SJSA1 (cell line): ENCODE measurements at regions not wholly inside any gene's neighbourhood (a gene's known extent, or its start where the extent isn't known, plus 50 kb on each side); places are given as distances from the start of the nearest gene placed in this dataset.

Experiments used
- DNase-seq, 2 experiments: peaks; one replicate each; pipeline ENCODE4 v3.0.0-alpha.2; 2015 to 2020; ENCODE audit warnings: low spot score in 2 of 2, low read depth in 1 of 2
- H3K27ac ChIP-seq: fragments of 250-450 bp; sonication (Bioruptor Pico); 2 replicates; pipeline ENCODE4 v1.5.1; 2020; ENCODE audit warnings: mild to moderate bottlenecking, moderate library complexity
- H3K27me3 ChIP-seq: fragments of 250-450 bp; sonication (Bioruptor Pico); replicated peaks from 2 replicates; pipeline ENCODE4 v1.5.1; 2020; ENCODE audit warnings: mild to moderate bottlenecking, moderate library complexity
- H3K36me3 ChIP-seq: fragments of 250-450 bp; sonication (Bioruptor Pico); 2 replicates; pipeline ENCODE4 v1.5.1; 2020; ENCODE audit warnings: mild to moderate bottlenecking
- H3K4me1 ChIP-seq: fragments of 250-450 bp; sonication (Bioruptor Pico); replicated peaks from 2 replicates; pipeline ENCODE4 v1.6.1; 2021; ENCODE audit warnings: mild to moderate bottlenecking
- H3K4me3 ChIP-seq: fragments of 250-450 bp; sonication (Bioruptor Pico); 2 replicates; pipeline ENCODE4 v1.5.1; 2020; ENCODE audit warnings: mild to moderate bottlenecking
- H3K9me3 ChIP-seq: fragments of 250-450 bp; sonication (Bioruptor Pico); replicated peaks from 2 replicates; pipeline ENCODE4 v1.5.1; 2020; ENCODE audit warnings: mild to moderate bottlenecking

DNA sequence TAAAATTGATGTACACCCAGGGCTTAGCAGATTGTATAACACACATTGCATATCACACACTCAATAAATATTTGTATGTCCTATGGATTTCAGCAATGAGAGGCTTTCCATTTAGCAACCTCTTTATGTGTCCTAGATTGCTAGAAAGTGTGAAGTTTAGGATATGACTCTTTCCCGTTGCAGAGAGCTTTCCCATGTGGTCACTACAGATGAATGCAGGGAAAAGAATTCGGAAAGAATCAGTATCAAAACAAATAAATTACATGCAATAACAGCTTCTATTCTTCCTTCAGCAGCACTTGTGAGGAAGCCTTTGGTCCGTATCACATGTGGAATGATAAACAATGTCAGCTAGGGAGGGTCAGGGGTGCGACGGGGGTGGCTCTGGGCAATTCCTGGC, 870.1 kb downstream of the C6orf118 start:
- no peaks in the 10 kb centered on the region for H3K4me1 ChIP-seq
- H3K27me3 ChIP-seq, result no peaks in the 10 kb centered on the region
- H3K4me3 ChIP-seq, result no peak overlapping the region
- 0 out of 2 replicates have a peak, but pooled peaks cover 4% of the 10 kb centered on the region for H3K9me3 ChIP-seq
- DNase-seq, result no peak
- H3K27ac ChIP-seq, result no peak overlapping the region
- no peaks in the 10 kb centered on the region for H3K36me3 ChIP-seq

DNA sequence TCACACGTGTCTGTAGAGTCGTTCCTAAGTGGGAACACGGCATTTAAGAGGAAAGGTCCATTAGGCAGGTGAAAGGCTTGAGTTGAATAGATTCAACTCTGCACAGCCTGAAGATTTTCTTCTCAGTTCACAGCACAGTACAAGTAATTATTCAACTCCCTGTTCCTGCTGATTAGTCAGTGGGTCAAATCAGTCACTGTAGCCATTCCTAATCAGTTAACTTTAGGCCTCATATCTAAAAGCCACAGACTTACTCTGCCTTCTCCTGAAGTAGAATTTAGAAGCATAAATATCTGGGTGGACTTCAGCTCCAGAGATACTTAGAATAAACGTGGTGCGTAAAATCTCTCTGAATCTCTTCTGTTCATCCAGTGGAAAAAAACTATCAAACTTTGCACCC, 872.4 kb downstream of the C6orf118 start:
- H3K9me3 ChIP-seq, result no peaks in the 10 kb centered on the region
- H3K27me3 ChIP-seq, result no peaks in the 10 kb centered on the region
- no peaks in the 10 kb centered on the region for H3K4me1 ChIP-seq
- H3K27ac ChIP-seq, result no peak overlapping the region
- DNase-seq, result no peak
- H3K4me3 ChIP-seq, result no peak overlapping the region
- H3K36me3 ChIP-seq, result no peaks in the 10 kb centered on the region

DNA sequence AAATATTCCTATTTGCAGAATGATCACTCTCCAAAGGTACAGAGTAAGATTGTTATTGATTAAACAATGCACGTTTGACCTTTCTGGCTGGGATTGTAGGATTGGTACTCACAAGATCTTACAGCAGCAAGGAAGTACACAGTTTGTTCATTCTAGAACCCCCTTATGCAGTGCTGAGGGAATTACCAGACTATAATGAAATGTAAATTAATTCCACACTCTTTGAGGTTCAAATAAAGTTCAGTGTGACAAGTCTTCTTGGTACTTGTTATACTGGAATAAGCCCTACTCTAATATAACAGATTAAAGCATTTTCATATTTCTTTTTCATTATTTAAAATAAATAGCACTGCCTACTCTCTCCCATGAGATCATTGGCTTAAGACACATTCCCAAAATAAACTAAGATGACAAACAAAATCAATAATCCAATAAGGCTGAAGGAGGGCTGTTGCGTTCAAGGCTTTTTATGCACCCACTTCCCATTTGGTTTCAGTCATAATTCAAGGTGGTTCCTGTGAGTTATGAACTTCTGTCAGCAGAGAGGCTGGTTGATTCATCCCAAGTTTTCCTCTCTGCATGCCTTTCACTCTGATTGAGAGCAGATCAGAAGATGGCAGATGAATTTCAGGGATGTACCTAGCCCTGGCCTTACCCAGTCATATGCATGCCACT, 881.5 kb downstream of the C6orf118 start:
- no peaks in the 10 kb centered on the region for H3K9me3 ChIP-seq
- no peak for DNase-seq
- H3K4me1 ChIP-seq, result no peaks in the 10 kb centered on the region
- H3K27me3 ChIP-seq, result no peaks in the 10 kb centered on the region
- no peak overlapping the region for H3K27ac ChIP-seq
- no peak overlapping the region for H3K4me3 ChIP-seq
- H3K36me3 ChIP-seq, result no peaks in the 10 kb centered on the region

DNA sequence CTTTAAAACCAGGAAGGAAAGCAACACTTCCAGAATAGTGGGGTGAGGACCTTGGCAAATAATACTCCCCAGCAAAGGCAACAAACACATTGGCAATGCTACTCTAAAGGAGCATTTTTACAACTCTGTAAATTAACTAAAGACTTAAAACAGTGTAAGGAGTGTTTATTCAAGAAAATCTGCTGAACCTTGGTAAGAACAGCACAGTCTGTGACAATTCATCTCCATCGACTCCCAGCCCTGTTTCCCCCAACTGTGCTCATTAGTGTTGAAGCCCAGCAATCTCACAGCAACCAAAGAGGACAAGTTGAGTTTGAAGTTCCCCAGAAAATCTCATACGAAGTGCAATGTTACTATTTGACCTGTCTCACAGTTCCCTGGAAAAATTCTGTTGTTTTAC, 884.9 kb downstream of the C6orf118 start:
- Histone ChIP-seq H3K27ac (no peak overlapping the region), H3K9me3 (no peaks in the 10 kb centered on the region), H3K4me3 (no peak overlapping the region), H3K36me3 (no peaks in the 10 kb centered on the region), H3K27me3 (no peaks in the 10 kb centered on the region), H3K4me1 (no peaks in the 10 kb centered on the region)
- no peak for DNase-seq

DNA sequence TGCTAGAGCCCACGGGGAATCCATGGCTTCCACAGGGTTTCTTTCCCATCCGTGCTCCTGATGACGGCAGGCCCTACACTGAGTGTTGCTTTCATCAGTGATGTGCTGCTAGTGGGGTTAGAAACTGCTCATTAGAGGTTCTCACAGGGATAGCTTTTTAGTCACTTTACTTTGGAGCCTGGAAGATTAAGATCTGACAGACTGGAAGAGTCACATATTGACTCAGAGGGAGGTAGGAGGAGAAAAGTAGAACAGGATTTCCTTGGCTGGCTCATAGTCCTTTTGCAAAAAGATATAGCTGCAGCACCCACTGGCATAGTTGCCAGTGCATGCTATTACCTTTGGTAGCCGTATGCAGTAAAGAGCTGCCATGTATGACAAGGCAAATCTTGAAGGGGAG, 890.3 kb downstream of the C6orf118 start:
- no peak for DNase-seq
- H3K27me3 ChIP-seq, result no peaks in the 10 kb centered on the region
- no peaks in the 10 kb centered on the region for H3K4me1 ChIP-seq
- no peaks in the 10 kb centered on the region for H3K36me3 ChIP-seq
- no peak overlapping the region for H3K27ac ChIP-seq
- H3K4me3 ChIP-seq, result no peak overlapping the region
- no peaks in the 10 kb centered on the region for H3K9me3 ChIP-seq

DNA sequence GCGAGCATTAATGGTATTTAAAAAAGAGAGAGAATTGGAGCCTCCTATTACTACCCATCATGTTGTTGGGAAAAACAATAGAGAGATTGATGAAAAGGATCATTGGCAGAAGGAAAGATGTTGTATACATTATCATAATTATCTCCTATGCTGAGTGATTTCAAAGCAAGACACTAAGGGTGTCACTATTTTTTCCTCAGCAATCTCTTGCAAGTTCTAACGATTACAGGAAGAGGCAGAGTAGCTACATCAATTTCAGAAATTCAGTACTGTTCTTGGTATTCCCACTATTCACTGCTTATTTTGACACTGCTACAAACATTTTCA, 891.2 kb downstream of the C6orf118 start:
- H3K27me3 ChIP-seq, result no peaks in the 10 kb centered on the region
- no peak overlapping the region for H3K27ac ChIP-seq
- H3K36me3 ChIP-seq, result no peaks in the 10 kb centered on the region
- no peak for DNase-seq
- no peak overlapping the region for H3K4me3 ChIP-seq
- no peaks in the 10 kb centered on the region for H3K9me3 ChIP-seq
- H3K4me1 ChIP-seq, result no peaks in the 10 kb centered on the region

DNA sequence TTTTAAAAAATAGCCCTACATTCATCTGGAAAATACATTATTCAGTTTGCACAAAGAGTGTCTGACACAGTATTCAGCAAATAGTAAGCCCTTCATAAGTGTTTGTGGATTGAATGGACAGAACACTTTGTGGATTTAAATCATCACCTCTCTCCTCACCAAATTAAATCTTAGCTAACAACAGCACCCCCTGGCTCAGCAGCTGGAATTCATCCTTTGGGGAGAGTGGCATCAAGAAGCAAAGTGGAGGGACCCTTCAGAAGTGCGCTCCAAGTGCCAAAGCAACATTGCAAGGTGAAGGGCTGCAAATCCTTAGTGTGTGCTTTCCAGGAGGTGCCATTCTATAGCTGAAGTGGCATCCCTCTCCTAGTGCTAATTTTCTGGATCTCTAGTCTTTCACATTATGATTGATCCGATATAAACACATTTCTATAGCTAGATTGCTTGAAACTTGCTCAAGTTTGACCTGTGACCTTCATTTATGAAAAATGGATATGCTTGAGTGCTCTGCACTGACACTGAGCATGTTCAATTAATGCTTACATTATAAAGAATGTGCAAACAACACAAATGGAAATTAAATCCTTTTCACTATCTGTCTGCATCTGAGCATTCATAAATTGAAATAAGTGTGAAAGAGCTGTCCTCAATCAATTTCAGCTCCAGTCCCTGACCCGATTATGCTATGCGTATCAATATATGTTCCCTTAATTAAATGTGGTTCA, 891.7 kb downstream of the C6orf118 start:
- Histone ChIP-seq H3K27ac (no peak overlapping the region), H3K27me3 (no peaks in the 10 kb centered on the region), H3K4me3 (no peak overlapping the region), H3K4me1 (no peaks in the 10 kb centered on the region), H3K9me3 (no peaks in the 10 kb centered on the region), H3K36me3 (no peaks in the 10 kb centered on the region)
- no peak for DNase-seq

DNA sequence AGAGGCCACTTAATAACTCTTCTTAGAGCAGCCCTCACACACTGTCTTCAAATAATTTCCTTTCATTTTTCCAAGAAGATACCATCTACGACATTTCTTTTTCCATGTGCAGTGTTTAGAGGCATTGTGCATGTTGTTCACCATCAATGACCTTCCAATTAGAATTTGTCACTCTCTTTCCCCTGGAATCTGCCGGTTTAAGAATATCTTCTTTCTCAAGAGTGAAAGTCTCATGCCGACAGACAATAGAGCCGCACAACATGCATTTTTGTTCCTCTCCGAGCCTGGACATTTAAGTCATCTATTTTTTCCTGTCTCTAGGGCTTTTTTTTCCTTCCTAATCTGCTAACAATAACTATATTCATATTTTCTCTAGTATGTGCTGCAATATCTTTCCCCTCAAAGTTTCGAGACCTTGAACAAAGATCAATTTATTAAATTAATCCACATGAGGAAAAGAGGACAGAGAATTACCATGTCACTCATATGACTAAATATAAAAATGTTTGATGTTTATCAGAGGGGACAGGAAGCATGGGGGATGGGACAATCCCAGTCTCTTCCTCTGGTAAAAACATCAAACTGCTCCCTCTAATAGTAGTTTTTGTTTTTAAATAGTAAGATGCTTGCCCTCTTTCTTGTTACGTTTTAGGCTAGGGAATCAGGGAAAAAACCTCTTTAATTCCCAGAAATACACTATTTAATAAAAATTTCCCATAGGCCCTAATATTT, 893.4 kb downstream of the C6orf118 start:
- no peak for DNase-seq
- Histone ChIP-seq H3K9me3 (no peaks in the 10 kb centered on the region), H3K36me3 (no peaks in the 10 kb centered on the region), H3K4me3 (no peak overlapping the region), H3K27me3 (no peaks in the 10 kb centered on the region), H3K4me1 (no peaks in the 10 kb centered on the region), H3K27ac (no peak overlapping the region)

DNA sequence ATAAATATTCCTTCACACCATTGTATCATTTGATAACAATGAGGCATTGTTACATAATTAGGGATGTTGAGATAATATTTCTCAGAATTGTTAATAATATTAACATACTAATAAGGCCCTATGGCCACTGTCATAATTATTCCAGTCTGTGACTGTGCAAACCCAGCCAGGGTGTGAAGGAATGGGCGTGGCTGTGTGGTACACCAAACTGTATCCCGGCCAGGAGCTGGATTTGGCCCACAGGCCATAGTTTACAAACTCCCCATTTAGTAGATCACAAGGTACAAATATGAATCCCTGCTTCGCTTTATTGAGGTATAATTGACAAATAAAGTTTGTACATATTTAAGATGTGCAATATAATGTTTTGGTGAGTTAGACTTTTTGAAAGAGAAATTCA, 894.7 kb downstream of the C6orf118 start:
- Histone ChIP-seq H3K4me3 (no peak overlapping the region), H3K9me3 (no peaks in the 10 kb centered on the region), H3K4me1 (no peaks in the 10 kb centered on the region), H3K27me3 (no peaks in the 10 kb centered on the region), H3K27ac (no peak overlapping the region), H3K36me3 (no peaks in the 10 kb centered on the region)
- no peak for DNase-seq

DNA sequence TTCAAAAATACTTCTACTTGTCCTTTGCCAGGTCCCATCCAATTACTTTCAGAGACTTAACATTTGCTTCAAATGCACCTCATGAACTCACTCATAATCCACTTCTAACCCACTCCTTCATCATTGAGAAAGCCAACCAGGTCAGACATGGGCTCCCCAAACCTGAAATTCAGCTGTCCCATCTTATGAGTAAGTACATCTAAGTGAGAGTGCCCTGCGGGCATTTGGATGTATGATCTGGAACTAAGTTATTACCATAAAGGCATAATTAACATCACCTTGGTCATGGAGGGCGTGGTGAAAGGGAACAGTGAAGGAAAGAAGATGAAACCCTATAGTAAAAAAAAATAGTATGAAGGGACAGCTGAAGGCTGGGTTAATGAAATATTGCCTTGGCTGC, 896.8 kb downstream of the C6orf118 start:
- Histone ChIP-seq H3K4me3 (no peak overlapping the region), H3K9me3 (no peaks in the 10 kb centered on the region), H3K4me1 (no peaks in the 10 kb centered on the region), H3K36me3 (no peaks in the 10 kb centered on the region), H3K27me3 (no peaks in the 10 kb centered on the region), H3K27ac (no peak overlapping the region)
- DNase-seq, result no peak

DNA sequence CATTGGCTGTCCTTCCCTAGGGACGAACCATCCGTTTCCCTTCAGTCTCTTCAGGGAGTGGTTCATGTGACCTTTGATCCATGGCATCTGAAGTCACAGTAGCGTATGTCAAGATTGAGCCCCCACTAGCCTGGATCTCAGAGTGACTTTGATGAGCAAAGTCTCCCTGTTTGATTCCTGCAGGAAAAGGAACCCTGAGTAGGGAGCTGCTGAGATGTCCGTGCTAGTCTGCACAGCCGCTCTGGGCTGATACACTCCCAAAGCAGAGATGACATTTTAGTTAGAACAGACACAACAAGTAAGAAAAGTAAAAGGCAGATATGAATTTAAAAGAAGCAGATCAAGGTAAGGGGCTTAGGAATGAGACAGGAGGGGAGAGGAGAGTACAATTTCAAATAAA, 899.4 kb downstream of the C6orf118 start:
- Histone ChIP-seq H3K9me3 (no peaks in the 10 kb centered on the region), H3K36me3 (no peaks in the 10 kb centered on the region), H3K27me3 (no peaks in the 10 kb centered on the region), H3K4me3 (no peak overlapping the region), H3K4me1 (no peaks in the 10 kb centered on the region), H3K27ac (no peak overlapping the region)
- no peak for DNase-seq

DNA sequence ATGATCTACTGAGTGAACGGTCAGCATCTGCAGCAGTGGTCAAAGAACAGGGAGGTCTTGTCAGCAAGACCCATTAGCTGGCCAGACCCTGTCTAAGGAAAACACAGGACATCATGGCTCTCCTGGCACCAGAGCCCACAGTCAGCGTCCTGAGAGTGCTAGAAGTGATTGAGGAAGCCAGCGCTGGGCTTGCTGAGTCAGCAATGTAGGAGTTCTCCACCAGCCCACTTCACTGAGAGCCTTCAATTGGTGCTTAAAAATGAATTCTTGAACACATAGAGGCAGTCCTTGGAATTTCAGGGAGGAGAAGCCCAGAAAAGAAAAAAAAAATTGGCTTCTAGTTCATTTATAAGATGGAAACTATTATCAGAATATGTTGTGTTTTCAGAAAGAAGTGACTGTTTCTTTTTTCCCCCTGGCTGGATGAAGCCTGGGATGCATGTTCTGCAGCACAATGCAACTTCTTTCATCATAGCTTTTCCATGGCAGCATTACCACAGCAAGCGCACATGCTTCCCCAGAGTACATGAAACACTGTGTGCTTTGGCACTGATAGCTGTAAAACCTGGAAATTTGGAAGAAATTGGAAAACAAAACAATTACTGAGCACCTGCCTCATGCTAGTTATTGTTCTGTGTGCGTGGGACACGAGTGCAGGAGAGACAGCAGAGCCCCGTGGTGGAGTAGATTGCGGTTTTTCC, 899.9 kb downstream of the C6orf118 start:
- Histone ChIP-seq H3K4me1 (no peaks in the 10 kb centered on the region), H3K27ac (no peak overlapping the region), H3K27me3 (no peaks in the 10 kb centered on the region), H3K36me3 (no peaks in the 10 kb centered on the region), H3K4me3 (no peak overlapping the region), H3K9me3 (no peaks in the 10 kb centered on the region)
- no peak for DNase-seq

DNA sequence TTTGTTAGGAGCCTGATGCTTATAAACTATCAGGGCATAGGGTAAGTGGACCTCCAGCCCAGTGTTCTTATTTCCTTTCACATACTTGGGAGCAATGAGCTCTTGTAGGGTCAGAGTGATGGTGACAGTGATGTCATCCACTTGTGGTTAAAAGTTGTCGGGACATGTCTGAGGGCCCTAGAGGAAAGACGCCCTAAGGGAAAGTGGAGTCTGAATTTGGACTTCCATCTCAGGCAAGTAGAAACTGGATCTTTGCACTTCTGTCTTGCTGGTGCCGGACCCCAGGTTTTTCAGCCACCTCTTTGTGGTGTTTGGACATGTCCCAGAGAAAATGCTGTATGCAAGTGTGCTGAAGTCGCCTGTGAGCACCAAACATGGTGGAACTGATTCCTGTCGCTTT, 900.5 kb downstream of the C6orf118 start:
- no peak for DNase-seq
- Histone ChIP-seq H3K4me1 (no peaks in the 10 kb centered on the region), H3K36me3 (no peaks in the 10 kb centered on the region), H3K9me3 (no peaks in the 10 kb centered on the region), H3K27me3 (no peaks in the 10 kb centered on the region), H3K27ac (no peak overlapping the region), H3K4me3 (no peak overlapping the region)
